Fibroblast of the aortic adventitia (primary cell): ENCODE measurements at regions not wholly inside any gene's neighbourhood (a gene's known extent, or its start where the extent isn't known, plus 50 kb on each side); places are given as distances from the start of the nearest gene placed in this dataset.
"Not testable (repeated sequence)": the region's sequence is repeated elsewhere in the genome, so short reads cannot be mapped to it uniquely, and the experiment has no call there.

Experiments
- DNase-seq: peaks from one replicate; pipeline ENCODE4 v3.0.0-alpha.2; 2010; ENCODE audit warnings: low read depth
- H3K4me3 ChIP-seq: 2 replicates; pipeline ENCODE4 v1.5.1; 2011; ENCODE audit warnings: low read depth, mild to moderate bottlenecking, control low read depth, low read length, moderate library complexity
- TF ChIP-seq, protein P1 (sequence below): IDR thresholded peaks from 2 replicates; pipeline ENCODE4 v1.5.1; 2011; ENCODE audit warnings: mild to moderate bottlenecking, low read length, control low read depth, inconsistent platforms; ENCODE audit not compliant: insufficient read depth

DNA sequence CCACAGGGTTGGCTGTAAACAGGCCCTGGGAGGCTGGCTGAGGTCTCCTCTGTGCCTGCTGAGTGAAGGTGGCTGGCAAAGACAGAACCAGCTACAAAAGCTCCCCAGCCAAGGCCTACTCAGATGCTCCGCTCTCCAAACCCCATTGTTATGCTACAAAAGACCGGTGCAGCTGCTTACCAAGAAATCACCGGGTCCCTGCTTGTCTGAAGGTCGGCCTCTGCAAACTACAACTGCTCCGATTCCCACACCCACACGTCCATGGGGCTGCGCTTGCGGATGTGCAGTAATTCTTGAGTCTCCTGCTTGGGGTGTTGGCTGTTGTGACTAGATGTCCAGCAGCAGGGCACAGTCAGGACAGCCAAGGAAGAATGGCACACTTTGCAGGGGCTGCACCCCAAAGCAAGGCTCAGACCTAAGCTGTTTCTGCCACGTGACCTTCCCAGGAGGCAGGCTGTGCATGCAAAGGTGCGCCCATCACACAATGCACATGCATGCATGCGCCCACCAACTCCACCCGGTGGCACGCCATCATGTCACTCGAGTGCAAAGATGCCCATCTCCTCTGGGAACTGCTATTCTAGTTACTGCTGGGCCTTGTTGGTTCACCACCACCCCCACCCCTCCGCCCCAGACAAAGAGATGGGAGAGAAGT is 97.8 kb downstream of the OAT start:
- DNase-seq = no peak
- no peak overlapping the region for H3K4me3 ChIP-seq
- TF ChIP-seq, protein P1, sequence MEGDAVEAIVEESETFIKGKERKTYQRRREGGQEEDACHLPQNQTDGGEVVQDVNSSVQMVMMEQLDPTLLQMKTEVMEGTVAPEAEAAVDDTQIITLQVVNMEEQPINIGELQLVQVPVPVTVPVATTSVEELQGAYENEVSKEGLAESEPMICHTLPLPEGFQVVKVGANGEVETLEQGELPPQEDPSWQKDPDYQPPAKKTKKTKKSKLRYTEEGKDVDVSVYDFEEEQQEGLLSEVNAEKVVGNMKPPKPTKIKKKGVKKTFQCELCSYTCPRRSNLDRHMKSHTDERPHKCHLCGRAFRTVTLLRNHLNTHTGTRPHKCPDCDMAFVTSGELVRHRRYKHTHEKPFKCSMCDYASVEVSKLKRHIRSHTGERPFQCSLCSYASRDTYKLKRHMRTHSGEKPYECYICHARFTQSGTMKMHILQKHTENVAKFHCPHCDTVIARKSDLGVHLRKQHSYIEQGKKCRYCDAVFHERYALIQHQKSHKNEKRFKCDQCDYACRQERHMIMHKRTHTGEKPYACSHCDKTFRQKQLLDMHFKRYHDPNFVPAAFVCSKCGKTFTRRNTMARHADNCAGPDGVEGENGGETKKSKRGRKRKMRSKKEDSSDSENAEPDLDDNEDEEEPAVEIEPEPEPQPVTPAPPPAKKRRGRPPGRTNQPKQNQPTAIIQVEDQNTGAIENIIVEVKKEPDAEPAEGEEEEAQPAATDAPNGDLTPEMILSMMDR = no peak

DNA sequence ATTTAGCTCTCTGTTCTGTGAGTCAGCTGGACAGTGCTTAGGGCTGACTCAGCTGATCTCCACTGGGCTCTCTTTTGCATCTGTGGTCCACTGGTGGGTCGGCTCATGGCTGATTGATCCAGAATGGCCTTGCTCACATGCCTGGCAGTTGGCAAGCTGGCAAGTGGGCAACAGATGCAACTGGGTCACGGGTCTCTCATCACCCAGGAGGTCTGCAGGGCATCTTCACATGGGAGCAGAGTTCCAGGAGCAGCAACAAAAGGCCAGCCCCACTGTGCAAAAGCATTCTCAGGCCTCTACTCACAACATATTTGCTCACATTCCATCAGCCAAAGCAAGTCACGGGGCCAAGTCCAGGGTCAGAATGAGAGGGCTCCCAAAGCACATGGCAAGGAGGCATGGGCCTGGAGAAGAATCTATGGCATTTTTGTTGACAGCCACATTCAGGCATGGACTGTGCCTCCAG is 98.8 kb downstream of the OAT start:
- DNase-seq = no peak
- TF ChIP-seq, protein P1 = no peak
- H3K4me3 ChIP-seq = no peak overlapping the region

DNA sequence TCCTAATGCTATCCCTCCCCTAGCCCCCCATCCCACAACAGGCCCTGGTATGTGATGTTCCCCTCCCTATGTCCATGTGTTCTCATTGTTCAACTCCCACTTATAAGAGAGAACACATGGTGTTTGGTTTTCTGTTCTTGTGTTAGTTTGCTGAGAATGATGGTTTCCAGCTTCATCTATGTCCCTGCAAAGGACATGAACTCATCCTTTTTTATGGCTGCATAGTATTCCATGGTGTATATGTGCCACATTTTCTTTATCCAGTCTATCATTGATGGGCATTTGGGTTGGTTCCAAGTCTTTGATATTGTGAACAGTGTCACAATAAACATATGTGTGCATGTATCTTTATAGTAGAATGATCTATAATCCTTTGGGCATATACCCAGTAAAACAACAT is 99.2 kb downstream of the OAT start:
- not testable (repeated sequence) for DNase-seq, H3K4me3 ChIP-seq

GRCh38 chr10:124318811-124319210 is 99.9 kb downstream of the OAT start:
- no peak for DNase-seq
- H3K4me3 ChIP-seq = no peak overlapping the region
- TF ChIP-seq, protein P1 = no peak

DNA sequence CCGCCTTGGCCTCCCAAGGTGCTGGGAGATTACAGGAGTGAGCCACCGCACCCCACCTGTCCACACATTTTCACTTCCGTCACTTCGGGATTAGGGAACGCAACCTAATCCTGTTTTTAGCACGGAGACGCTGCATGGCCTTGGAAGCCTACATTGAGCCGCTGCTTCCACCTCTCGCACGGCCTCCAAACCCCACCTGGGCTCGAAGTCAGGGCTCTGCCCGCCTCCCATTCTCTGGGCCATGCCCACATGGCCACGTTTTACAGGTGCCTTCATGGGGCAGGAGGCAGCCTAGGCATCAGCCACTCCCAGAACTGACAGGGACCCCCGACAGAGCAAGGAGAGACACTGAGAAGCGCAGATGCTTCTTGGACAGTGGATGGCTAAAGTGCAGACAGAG is 100.6 kb downstream of the OAT start:
- TF ChIP-seq, protein P1 = no peak
- no peak for DNase-seq

DNA sequence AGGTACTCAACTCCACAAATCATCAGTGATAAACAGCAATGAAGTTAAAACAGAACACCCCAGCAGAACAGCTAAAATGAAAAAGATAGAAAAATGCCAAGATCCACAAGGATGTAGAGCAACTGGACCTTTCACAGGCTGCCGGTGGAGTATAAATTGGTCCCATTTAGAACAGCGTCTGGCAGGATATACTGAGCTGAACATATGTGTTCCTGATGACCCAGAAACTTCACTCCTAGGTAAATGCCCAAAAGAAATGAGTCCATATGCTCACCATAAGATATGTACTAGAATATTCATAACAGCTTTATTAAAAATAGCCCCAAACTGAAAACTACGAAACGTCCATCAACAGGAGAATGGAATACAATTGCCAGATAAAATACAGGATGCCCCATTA is 102.4 kb downstream of the OAT start:
- no peak for DNase-seq
- TF ChIP-seq, protein P1 = no peak
- no peak overlapping the region for H3K4me3 ChIP-seq

More for the DNA sequence above, 100.6 kb downstream of the OAT start:
- no peak overlapping the region for H3K4me3 ChIP-seq

GRCh38 chr10:124315591-124316270 is 103.0 kb downstream of the OAT start:
- TF ChIP-seq, protein P1 = no peak
- H3K4me3 ChIP-seq = no peak overlapping the region
- DNase-seq = peak; percentile 4
